Activated CD4-positive, alpha-beta T cell treated with anti-CD3 and anti-CD28 coated beads, Interleukin-2, amount 10 ng/mL, durations not matched to agents 24 days and 14 days (primary cell): ENCODE measurements at regions not wholly inside any gene's neighbourhood (a gene's known extent, or its start where the extent isn't known, plus 50 kb on each side); places are given as distances from the start of the nearest gene placed in this dataset.

Experiments used
- DNase-seq: peaks from one replicate; pipeline ENCODE4 v3.0.0; 2022
- H3K27ac Mint-ChIP-seq: one replicate; pipeline ENCODE4 v1.8.0; 2022; ENCODE audit warnings: mild to moderate bottlenecking, mixed read lengths
- H3K27me3 Mint-ChIP-seq: one replicate; pipeline ENCODE4 v1.8.0; 2022; ENCODE audit warnings: mixed read lengths
- H3K36me3 Mint-ChIP-seq: one replicate; pipeline ENCODE4 v1.8.0; 2022; ENCODE audit warnings: low read depth, mild to moderate bottlenecking, mixed read lengths
- H3K4me1 Mint-ChIP-seq: one replicate; pipeline ENCODE4 v1.8.0; 2021; ENCODE audit warnings: mixed read lengths
- H3K4me3 Mint-ChIP-seq: one replicate; pipeline ENCODE4 v1.8.0; 2022; ENCODE audit warnings: mild to moderate bottlenecking, moderate library complexity, mixed read lengths
- H3K9me3 Mint-ChIP-seq: one replicate; pipeline ENCODE4 v1.8.0; 2021; ENCODE audit warnings: mixed read lengths
- intact Hi-C: fragments of 100-400 bp; cut with micrococcal nuclease; formaldehyde crosslinking; loops from one replicate; pipeline ENCODE4 v1.15.1; 2023

DNA sequence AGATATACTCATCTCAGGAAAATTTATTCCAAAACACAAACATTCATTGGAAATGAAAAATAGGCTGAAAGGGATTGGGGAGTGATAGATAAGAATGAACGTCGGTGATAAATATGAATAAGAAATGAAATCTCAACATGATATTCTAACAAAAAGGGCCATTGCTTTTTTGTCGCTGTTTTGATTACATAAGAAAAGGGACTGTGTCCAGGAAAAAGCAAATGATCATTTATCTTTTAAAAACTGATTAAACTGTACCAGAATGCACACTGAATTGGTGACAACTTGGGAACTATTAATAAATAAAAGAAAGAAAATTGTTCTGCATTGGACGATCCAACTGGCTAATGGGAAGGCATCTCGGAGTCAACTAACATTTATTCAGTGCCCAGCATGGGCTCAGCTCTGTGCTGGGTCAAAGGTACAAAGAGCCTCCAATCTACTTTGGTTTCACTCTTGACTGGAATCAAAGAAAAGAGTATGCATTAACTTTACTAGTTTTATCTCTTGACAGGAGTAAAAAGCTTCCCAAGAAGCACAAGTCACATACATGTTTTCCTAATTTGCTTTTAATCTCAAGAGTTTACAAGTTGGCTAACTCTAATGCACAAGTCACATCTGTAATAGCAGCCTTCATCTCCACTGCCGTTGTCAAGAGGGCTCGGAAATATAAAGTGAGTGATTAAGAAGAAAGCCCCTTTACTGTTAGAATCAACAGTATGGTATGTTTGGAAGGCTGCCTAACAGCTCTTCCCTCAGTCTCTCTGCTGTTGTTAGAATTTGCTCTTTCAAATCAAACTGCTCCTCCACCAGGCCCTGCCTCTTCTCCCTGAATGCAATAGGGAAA, 280.0 kb downstream of the IGSF11 start:
- intact Hi-C loops = no loop called here

DNA sequence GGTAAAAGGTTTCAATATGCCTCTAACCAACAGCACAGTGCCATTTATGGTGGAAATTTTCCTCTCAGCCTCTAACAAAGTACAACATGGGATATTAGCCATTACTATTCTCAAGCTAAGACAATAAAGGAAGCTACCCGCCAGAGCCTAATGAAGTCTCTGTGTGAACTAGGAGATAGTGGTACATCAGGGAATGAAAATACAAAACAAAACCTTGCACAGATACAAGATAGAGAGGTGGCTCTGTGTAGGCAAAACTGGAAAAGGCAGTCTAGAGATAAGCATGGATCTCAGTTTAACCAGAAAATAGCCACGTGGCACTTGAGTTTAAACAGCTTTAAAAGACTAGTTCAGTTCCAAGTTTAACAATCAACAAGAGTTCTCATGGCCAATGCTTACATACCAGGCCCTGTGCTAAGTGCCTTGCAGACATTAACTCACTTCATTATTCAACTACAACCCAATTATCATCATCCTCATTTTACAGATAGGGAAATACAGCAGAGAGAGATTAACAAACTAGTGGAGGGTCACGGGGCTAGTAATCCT, 279.3 kb downstream of the IGSF11 start:
- no peak for DNase-seq
- intact Hi-C loops = no loop called here
- no peak overlapping the region for H3K27ac Mint-ChIP-seq
- H3K36me3 Mint-ChIP-seq = no peaks in the 10 kb centered on the region
- no peaks in the 10 kb centered on the region for H3K27me3 Mint-ChIP-seq
- no peak overlapping the region for H3K4me3 Mint-ChIP-seq
- no peaks in the 10 kb centered on the region for H3K4me1 Mint-ChIP-seq
- H3K9me3 Mint-ChIP-seq = no peaks in the 10 kb centered on the region

More for the DNA sequence above, 280.0 kb downstream of the IGSF11 start:
- Mint-ChIP-seq H3K9me3 (no peaks in the 10 kb centered on the region), H3K4me3 (no peak overlapping the region), H3K36me3 (no peaks in the 10 kb centered on the region), H3K27ac (no peak overlapping the region), H3K4me1 (no peaks in the 10 kb centered on the region), H3K27me3 (no peaks in the 10 kb centered on the region)
- no peak for DNase-seq

DNA sequence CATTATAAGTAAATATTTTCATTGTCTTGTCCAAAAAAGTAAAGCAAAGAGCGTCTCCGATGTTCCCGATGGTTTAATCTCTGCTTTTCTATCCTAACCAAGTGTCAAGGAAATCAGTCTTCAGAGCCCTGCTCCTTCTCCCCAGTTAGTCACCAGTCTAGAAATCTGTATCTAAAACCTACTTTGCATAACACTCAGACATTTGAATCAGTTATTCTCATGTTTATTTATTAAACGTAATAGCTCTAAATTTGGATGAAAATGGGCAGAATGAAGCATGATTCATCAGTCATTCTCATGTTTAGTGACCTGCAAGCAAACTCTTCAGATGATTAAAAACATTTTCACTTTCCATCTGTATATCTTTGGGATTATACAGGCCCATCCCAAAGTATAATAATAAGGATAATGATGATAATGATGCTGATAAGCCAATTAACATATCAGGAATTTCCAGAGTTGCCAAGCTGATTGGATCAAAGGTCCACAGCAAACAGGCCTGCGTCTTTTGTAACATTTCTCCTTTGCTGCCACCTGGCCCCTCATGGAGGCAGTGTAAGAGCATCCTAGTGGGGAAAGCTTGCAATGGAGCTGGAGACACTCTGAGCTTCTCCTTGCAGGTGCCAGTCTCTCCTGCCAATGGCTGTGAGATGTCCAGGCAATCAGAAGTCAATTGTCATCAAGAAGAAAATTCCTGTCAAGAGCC, 273.9 kb downstream of the IGSF11 start:
- no peak overlapping the region for H3K4me3 Mint-ChIP-seq
- H3K27me3 Mint-ChIP-seq = no peaks in the 10 kb centered on the region
- H3K27ac Mint-ChIP-seq = no peak overlapping the region
- no peaks in the 10 kb centered on the region for H3K4me1 Mint-ChIP-seq
- H3K36me3 Mint-ChIP-seq = no peaks in the 10 kb centered on the region
- no peak for DNase-seq
- intact Hi-C loops = no loop called here
- H3K9me3 Mint-ChIP-seq = no peaks in the 10 kb centered on the region

DNA sequence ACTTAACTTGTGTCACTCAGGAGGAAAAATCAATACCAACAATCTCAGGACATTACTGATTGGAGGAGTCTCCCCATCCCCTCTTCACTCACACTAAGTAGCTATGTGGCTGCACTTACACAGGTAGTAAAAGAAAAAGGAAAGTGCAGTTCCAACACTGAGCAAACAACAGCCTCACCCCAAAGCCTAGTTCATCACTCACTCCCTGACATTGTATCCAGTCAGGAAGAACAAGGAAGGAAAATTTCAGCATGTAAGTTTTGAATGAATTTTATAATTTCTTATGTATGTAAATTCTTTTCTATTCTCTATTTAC, 273.4 kb downstream of the IGSF11 start:
- no peaks in the 10 kb centered on the region for H3K9me3 Mint-ChIP-seq
- H3K36me3 Mint-ChIP-seq = no peaks in the 10 kb centered on the region
- H3K4me3 Mint-ChIP-seq = no peak overlapping the region
- no peak for DNase-seq
- no peaks in the 10 kb centered on the region for H3K4me1 Mint-ChIP-seq
- no peaks in the 10 kb centered on the region for H3K27me3 Mint-ChIP-seq
- intact Hi-C loops = no loop called here
- no peak overlapping the region for H3K27ac Mint-ChIP-seq

- no peaks in the 10 kb centered on the region for H3K27me3 Mint-ChIP-seq
- no peaks in the 10 kb centered on the region for H3K9me3 Mint-ChIP-seq
- H3K36me3 Mint-ChIP-seq = no peaks in the 10 kb centered on the region
- no peak overlapping the region for H3K4me3 Mint-ChIP-seq
- intact Hi-C loops = no loop called here
- DNase-seq = no peak
- H3K4me1 Mint-ChIP-seq = no peaks in the 10 kb centered on the region
- H3K27ac Mint-ChIP-seq = no peak overlapping the region
Observed at GRCh38 chr3:118765636-118766305, 268.9 kb downstream of the IGSF11 start.

- Mint-ChIP-seq H3K4me3 (no peak overlapping the region), H3K36me3 (no peaks in the 10 kb centered on the region), H3K9me3 (no peaks in the 10 kb centered on the region), H3K27ac (no peak overlapping the region), H3K4me1 (no peaks in the 10 kb centered on the region), H3K27me3 (no peaks in the 10 kb centered on the region)
- DNase-seq = no peak
- intact Hi-C loops = no loop called here
Observed at GRCh38 chr3:118766306-118766669, 268.4 kb downstream of the IGSF11 start.

- no peak overlapping the region for H3K27ac Mint-ChIP-seq
- no peak overlapping the region for H3K4me3 Mint-ChIP-seq
- H3K4me1 Mint-ChIP-seq = no peaks in the 10 kb centered on the region
- H3K27me3 Mint-ChIP-seq = no peaks in the 10 kb centered on the region
- H3K36me3 Mint-ChIP-seq = no peaks in the 10 kb centered on the region
- DNase-seq = no peak
- no peaks in the 10 kb centered on the region for H3K9me3 Mint-ChIP-seq
- intact Hi-C loops = no loop called here
Observed at GRCh38 chr3:118772036-118772435, 262.6 kb downstream of the IGSF11 start.

DNA sequence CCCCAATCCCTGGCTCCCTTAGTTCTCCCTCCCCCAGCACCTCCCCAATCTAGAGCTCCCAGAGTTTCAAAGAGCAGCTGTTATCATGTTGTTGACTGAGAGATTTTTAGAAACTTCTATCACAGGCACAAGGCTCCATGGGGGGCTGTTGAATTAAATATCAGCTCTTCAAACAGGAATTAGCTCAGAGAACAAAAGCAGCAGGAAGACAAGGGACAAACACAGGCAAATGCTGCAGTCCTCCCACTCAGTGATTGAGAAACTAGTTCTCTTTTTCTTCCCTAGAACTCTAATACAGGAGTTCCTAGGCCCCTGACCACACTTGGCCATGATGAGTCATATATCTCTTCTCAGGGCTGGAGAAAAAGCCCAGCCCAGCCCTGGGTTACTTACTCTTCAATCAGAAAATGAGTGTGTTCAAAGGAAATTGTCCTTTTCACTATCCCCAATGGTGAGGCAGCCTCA, 262.1 kb downstream of the IGSF11 start:
- no peaks in the 10 kb centered on the region for H3K36me3 Mint-ChIP-seq
- H3K27me3 Mint-ChIP-seq = no peaks in the 10 kb centered on the region
- no peak overlapping the region for H3K27ac Mint-ChIP-seq
- H3K4me3 Mint-ChIP-seq = no peak overlapping the region
- H3K9me3 Mint-ChIP-seq = no peaks in the 10 kb centered on the region
- intact Hi-C loops = no loop called here
- no peak for DNase-seq
- H3K4me1 Mint-ChIP-seq = no peaks in the 10 kb centered on the region

DNA sequence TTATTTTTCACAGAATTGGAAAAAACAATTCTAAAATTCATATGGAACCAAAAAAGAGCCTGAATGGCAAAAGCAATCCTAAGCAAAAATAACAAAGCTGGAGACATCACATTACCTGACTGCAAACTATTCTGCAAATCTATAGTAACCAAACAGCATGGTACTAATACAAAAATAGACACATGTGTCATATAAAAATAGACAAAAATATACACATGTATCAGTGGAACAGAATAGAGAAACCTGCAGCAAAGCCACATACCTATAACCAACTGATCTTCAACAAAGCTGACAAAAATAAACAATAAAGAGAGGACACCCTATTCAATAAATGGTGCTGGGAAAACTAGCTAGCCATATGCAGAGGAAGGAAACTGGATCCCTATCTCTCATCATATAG, 259.6 kb downstream of the IGSF11 start:
- Mint-ChIP-seq H3K27ac (no peak overlapping the region), H3K9me3 (no peaks in the 10 kb centered on the region), H3K4me3 (no peak overlapping the region), H3K27me3 (no peaks in the 10 kb centered on the region), H3K4me1 (no peaks in the 10 kb centered on the region), H3K36me3 (no peaks in the 10 kb centered on the region)
- intact Hi-C loops = no loop called here
- DNase-seq = no peak

GRCh38 chr3:118778201-118778600, 256.4 kb downstream of the IGSF11 start:
- H3K4me3 Mint-ChIP-seq = no peak overlapping the region
- no peak for DNase-seq
- H3K36me3 Mint-ChIP-seq = no peaks in the 10 kb centered on the region
- H3K9me3 Mint-ChIP-seq = no peaks in the 10 kb centered on the region
- H3K4me1 Mint-ChIP-seq = no peaks in the 10 kb centered on the region
- intact Hi-C loops = no loop called here
- peaks cover 2% of the 10 kb centered on the region for H3K27me3 Mint-ChIP-seq
- H3K27ac Mint-ChIP-seq = no peak overlapping the region

DNA sequence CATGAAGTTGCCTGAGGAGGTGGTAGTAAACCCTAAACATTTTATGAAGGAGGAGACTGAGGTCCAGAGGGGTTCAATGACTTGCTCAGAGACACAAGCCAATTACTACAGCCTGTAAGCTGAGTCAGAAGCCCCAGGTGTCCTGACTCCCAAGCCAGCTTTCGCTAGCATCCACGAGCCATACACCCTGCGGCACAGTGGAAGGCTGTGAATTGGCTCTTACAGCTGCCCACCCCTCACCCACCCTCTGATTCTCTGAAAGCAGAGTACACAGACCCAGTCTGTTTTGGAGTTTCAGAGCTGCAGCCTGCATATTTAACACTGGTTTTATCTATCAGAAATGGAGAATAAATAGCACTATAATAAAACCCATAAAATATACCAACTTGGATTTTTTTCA, 253.4 kb downstream of the IGSF11 start:
- Mint-ChIP-seq H3K4me3 (no peak overlapping the region), H3K9me3 (no peaks in the 10 kb centered on the region), H3K27me3 (peaks cover 2% of the 10 kb centered on the region), H3K27ac (no peak overlapping the region), H3K36me3 (no peaks in the 10 kb centered on the region), H3K4me1 (no peaks in the 10 kb centered on the region)
- intact Hi-C loops = no loop called here
- no peak for DNase-seq

- intact Hi-C loops = no loop called here
- Mint-ChIP-seq H3K4me1 (no peaks in the 10 kb centered on the region), H3K4me3 (no peak overlapping the region), H3K27me3 (peaks cover 2% of the 10 kb centered on the region), H3K9me3 (no peaks in the 10 kb centered on the region), H3K27ac (no peak overlapping the region), H3K36me3 (no peaks in the 10 kb centered on the region)
- DNase-seq = no peak
Observed at GRCh38 chr3:118781839-118782238, 252.8 kb downstream of the IGSF11 start.

DNA sequence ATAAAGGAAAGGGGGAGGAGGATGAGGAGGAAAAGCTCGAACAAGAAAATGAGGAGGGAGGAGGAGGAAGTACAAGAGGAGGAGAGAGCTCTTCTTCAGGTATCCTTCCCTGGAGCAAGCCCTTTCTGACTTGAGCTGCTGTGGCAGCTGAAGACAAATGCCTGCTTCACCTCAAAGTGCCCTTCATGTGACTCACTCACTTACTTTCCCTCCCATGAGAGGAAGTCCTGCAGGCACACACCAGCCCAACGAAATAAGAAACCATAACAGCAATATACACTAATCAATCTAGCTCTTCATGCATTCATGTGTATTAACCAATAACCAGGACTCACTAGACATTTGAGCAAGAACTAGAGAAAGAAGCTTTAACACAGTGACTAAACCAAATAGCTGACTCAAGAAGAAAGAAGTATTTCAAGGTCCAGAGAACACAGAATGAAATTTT, 251.9 kb downstream of the IGSF11 start:
- Mint-ChIP-seq H3K36me3 (no peaks in the 10 kb centered on the region), H3K27me3 (peaks cover 2% of the 10 kb centered on the region)
- intact Hi-C loops = no loop called here

DNA sequence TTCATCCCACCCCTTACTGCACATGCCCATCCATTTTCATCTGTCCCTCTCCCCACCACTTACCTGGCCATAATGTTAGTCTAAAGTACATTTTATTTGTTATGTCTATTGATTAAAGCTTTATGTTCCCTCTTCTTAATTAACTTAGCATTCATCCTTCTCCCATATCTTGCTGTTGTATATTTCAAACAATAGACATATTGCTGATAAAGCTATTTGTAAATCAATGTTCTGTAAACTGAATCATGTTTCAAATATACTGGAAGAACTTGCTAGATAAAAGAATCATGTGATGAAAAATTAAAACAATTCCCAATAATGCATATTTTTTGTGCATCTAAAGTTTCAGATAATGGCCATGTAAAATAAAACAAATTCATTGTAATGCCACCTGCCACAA, 249.2 kb downstream of the IGSF11 start:
- intact Hi-C loops = no loop called here
- Mint-ChIP-seq H3K27ac (no peak overlapping the region), H3K36me3 (no peaks in the 10 kb centered on the region), H3K27me3 (peaks cover 5% of the 10 kb centered on the region), H3K4me3 (no peak overlapping the region), H3K4me1 (no peaks in the 10 kb centered on the region), H3K9me3 (no peaks in the 10 kb centered on the region)
- DNase-seq = no peak

More for the DNA sequence above, 251.9 kb downstream of the IGSF11 start:
- no peak for DNase-seq
- Mint-ChIP-seq H3K9me3 (no peaks in the 10 kb centered on the region), H3K4me1 (no peaks in the 10 kb centered on the region), H3K27ac (no peak overlapping the region), H3K4me3 (no peak overlapping the region)
